GM12872 (cell line): ENCODE measurements at regions not wholly inside any gene's neighbourhood (a gene's known extent, or its start where the extent isn't known, plus 50 kb on each side); places are given as distances from the start of the nearest gene placed in this dataset.

Experiments used
- CTCF ChIP-seq: IDR thresholded peaks from 3 replicates; pipeline ENCODE4 v1.5.1; 2011; ENCODE audit warnings: low read depth, mild to moderate bottlenecking, low read length, moderate library complexity; ENCODE audit not compliant: insufficient read depth

- TF ChIP-seq CTCF: no peak
These were observed 242.7 kb upstream of the WDFY3 start for GRCh38 chr4:85209161-85209560.

DNA sequence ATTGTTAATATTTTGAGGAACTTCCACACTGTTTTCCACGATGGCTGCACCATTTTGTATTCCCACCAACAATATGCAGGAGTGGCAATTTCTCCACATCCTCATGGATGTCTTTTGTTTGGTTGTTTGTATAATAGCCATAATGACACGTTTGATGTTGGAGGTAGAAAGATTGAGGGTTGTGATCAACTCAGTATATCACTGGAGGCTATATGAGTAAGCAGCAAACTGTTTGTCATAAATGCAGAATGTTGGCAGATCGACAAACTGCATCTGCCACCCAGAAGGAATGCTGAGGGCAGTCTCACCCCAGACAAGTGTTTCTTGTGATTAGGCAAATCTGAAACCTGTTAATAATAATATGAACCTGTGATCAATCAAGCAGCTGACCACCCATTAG, 243.9 kb upstream of the WDFY3 start:
- TF ChIP-seq CTCF: no peak

DNA sequence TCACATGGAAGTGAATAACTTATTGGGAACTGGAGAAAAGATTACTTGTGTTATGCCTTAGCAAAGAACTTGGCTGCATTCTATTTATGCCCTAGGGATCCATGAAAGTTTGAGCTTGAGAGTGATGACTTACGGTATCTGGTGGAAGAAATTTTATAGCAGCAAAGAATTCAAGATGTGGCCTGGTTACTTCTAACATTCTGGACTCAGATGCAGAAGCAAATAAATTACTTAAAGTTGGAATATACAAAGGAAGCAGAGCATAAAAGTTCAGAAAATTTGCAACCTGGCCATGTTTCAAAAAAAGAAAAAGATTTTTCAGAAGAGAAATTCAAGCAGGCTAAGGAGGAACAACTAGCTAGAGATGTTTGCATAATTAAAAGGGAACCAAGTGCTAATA, 252.3 kb upstream of the WDFY3 start:
- no peak for TF ChIP-seq CTCF

GRCh38 chr4:85221606-85222005, 253.3 kb upstream of the ARHGAP24 start:
- no peak for TF ChIP-seq CTCF

GRCh38 chr4:85222561-85222960, 252.4 kb upstream of the ARHGAP24 start:
- TF ChIP-seq CTCF: no peak

- peak; percentile 44; the same call in 2 of the 3 replicates for TF ChIP-seq CTCF
These were observed 246.7 kb upstream of the ARHGAP24 start for GRCh38 chr4:85228264-85228663.

DNA sequence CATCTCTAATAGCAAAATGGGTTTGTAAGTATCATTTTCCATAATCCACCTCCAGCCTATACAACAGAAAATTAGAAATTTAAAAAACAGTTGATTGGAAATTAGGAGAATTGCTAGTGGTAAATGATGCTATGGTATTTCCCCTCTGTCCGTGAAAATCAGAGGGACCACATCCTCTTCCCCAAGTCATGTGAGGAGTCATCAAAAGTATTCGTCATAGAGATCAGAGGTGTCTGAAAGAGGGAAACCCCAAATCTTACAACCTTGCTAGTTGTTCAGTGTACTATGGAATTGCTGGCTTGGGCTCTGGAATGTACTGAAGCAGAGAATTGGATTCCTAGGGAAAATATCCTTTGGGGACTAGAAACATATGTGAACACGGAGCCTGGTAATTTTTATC, 241.4 kb upstream of the ARHGAP24 start:
- no peak for TF ChIP-seq CTCF

- no peak for TF ChIP-seq CTCF
These were observed 231.1 kb upstream of the ARHGAP24 start for GRCh38 chr4:85243857-85244256.
